Breast epithelium (tissue), 4 donors: ENCODE measurements at regions not wholly inside any gene's neighbourhood (a gene's known extent, or its start where the extent isn't known, plus 50 kb on each side); places are given as distances from the start of the nearest gene placed in this dataset.

Experiments used
- DNase-seq, 2 donors: peaks; one replicate each; pipeline ENCODE4 v3.0.0-alpha.2; 2019; ENCODE audit warnings: low spot score in 2 of 2
- H3K27ac ChIP-seq, 2 donors: fragments of 200-600 bp; sonication (generic) in 1 of 2; one replicate each; pipeline ENCODE4 v1.5.1; 2016 to 2019; ENCODE audit warnings: mild to moderate bottlenecking in 1 of 2
- H3K27me3 ChIP-seq, 2 donors: fragments of 200-600 bp; sonication (generic) in 1 of 2; one replicate each; pipeline versions ENCODE4 v1.5.1 to v1.6.0; 2017 to 2019; ENCODE audit warnings: control low read depth in 1 of 2, mild to moderate bottlenecking in 1 of 2
- H3K36me3 ChIP-seq: fragments of 200-600 bp; one replicate; pipeline ENCODE4 v1.5.1; 2019
- H3K4me1 ChIP-seq, 2 donors: fragments of 200-600 bp; sonication (generic); one replicate each; pipeline ENCODE4 v1.5.1; 2016 to 2019; ENCODE audit warnings: control low read depth in 1 of 2
- H3K4me3 ChIP-seq, 3 donors: fragments of 200-600 bp; sonication (generic); 1 replicate in 2 of 3; 2 replicates in 1 of 3; pipeline ENCODE4 v1.5.1; 2016 to 2019; ENCODE audit warnings: mild to moderate bottlenecking in 3 of 3, moderate library complexity in 2 of 3
- H3K9me3 ChIP-seq, 2 donors: fragments of 200-600 bp; sonication (generic) in 1 of 2; one replicate each; pipeline ENCODE4 v1.5.1; 2016 to 2019; ENCODE audit warnings: control low read depth in 1 of 2
- POLR2A ChIP-seq: fragments of 450-650 bp; IDR thresholded peaks from one replicate; pipeline ENCODE4 v1.6.1; 2016; ENCODE audit warnings: antibody characterized with exemption, mild to moderate bottlenecking, moderate library complexity
- POLR2AphosphoS5 ChIP-seq, 3 donors: sonication (generic); formaldehyde crosslinking; IDR thresholded peaks; one replicate each; pipeline ENCODE4 v1.6.1; 2017; ENCODE audit warnings: antibody characterized with exemption in 3 of 3
- intact Hi-C: fragments of 100-400 bp; cut with DNase I; formaldehyde crosslinking; loops from one replicate; pipeline ENCODE4 v1.15.1; 2023; ENCODE audit warnings: low total_unique reads
- TF ChIP-seq, protein P1 (sequence below), 3 donors: fragments of 450-650 bp; IDR thresholded peaks; one replicate each; pipeline ENCODE4 v1.5.1; 2016 to 2017; ENCODE audit warnings: antibody characterized with exemption in 3 of 3, mild to moderate bottlenecking in 3 of 3, moderate library complexity in 3 of 3

DNA sequence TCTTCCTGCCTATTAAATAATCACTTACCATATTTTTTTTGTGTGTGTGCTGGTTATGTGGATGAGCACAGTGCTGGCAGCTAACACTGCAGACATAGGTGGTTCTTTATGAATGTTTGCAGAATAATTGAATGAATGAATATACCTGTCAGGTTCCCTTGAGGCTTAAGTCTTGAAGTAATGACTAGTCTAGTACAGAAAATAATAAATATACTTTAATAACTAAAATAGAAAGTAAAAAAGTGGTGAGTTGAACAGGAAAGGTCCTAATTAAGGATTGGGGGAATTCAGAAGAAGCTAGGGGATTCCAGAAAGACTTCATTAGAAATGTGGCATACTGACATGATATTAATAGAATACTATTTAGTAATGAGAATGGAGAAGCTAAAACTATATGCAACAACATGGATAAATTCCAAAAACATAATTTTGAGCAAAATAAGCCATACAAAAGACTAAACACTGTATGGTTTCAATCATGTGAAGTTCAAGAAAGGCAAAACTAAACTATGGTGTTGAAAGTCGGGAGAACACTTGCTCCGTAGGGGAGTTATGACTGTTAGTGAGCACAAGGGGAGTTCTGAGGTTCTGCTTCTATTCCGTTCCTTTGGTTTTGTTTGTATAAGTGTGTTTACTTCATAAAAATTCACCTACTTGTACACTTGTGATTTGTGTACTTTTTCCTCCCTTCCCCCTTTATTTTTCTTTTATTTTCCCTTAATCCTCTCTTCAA lies 464.6 kb downstream of the MTX2 start:
- TF ChIP-seq POLR2AphosphoS5 (IDR thresholded peaks at IDR 0.05) (no peak), POLR2A (no peak)
- TF ChIP-seq, protein P1, sequence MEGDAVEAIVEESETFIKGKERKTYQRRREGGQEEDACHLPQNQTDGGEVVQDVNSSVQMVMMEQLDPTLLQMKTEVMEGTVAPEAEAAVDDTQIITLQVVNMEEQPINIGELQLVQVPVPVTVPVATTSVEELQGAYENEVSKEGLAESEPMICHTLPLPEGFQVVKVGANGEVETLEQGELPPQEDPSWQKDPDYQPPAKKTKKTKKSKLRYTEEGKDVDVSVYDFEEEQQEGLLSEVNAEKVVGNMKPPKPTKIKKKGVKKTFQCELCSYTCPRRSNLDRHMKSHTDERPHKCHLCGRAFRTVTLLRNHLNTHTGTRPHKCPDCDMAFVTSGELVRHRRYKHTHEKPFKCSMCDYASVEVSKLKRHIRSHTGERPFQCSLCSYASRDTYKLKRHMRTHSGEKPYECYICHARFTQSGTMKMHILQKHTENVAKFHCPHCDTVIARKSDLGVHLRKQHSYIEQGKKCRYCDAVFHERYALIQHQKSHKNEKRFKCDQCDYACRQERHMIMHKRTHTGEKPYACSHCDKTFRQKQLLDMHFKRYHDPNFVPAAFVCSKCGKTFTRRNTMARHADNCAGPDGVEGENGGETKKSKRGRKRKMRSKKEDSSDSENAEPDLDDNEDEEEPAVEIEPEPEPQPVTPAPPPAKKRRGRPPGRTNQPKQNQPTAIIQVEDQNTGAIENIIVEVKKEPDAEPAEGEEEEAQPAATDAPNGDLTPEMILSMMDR (IDR thresholded peaks at IDR 0.05): no peak
- Histone ChIP-seq H3K9me3 (no peaks in the 10 kb centered on the region), H3K36me3 (no peaks in the 10 kb centered on the region), H3K4me3 (no peak overlapping the region), H3K27ac (no peak overlapping the region), H3K4me1 (no peaks in the 10 kb centered on the region), H3K27me3 (no peaks in the 10 kb centered on the region)
- intact Hi-C loops: no loop called here
- no peak for DNase-seq

DNA sequence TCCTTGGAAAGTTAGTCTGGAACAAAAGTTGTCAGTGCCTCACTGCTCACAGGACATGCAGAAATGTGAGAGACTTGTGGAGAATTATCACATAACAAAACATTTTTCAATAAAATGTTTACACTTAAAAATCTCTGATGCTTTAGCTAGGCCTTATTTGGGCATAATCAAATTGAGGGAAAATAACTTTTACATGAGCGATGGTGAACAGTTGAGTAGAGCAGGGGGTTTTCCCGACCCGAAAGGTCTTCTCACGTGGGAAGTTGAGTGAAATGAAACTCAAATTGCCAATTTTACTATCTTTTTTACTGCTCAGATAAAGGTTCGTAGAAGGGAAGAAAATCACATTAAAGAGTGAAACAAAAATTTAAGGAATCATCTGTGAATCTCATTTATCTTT lies 465.6 kb downstream of the MTX2 start:
- Histone ChIP-seq H3K36me3 (no peaks in the 10 kb centered on the region), H3K4me1 (no peaks in the 10 kb centered on the region), H3K27me3 (no peaks in the 10 kb centered on the region), H3K27ac (no peak overlapping the region), H3K4me3 (no peak overlapping the region), H3K9me3 (no peaks in the 10 kb centered on the region)
- TF ChIP-seq, protein P1 (IDR thresholded peaks at IDR 0.05): no peak
- TF ChIP-seq POLR2A (no peak), POLR2AphosphoS5 (IDR thresholded peaks at IDR 0.05) (no peak)
- intact Hi-C loops: no loop called here
- no peak for DNase-seq

DNA sequence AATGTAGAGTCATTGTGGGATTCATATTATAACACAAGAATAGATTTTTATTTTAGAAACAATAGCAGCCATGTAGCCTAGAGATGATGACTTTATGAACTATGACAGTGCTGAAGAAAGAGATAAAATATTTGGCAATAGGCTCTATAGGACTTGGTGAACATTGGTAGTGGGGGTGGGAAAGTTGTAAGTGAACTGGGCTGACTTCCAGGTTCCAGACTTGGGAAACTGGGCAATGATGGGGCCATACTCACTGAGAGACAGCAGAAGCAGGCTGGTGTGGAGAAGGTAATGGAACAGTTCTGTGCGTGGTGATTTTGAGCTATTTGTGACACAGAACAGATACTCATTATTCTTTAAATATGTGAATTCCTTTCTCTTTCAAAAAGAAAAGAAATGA lies 470.3 kb upstream of the HNRNPA3 start:
- intact Hi-C loops: no loop called here
- Histone ChIP-seq H3K27ac (no peak overlapping the region), H3K9me3 (no peaks in the 10 kb centered on the region), H3K36me3 (no peaks in the 10 kb centered on the region), H3K4me1 (no peaks in the 10 kb centered on the region), H3K4me3 (no peak overlapping the region), H3K27me3 (no peaks in the 10 kb centered on the region)
- TF ChIP-seq POLR2AphosphoS5 (IDR thresholded peaks at IDR 0.05) (no peak), POLR2A (no peak)
- TF ChIP-seq, protein P1 (IDR thresholded peaks at IDR 0.05): no peak
- DNase-seq: no peak

DNA sequence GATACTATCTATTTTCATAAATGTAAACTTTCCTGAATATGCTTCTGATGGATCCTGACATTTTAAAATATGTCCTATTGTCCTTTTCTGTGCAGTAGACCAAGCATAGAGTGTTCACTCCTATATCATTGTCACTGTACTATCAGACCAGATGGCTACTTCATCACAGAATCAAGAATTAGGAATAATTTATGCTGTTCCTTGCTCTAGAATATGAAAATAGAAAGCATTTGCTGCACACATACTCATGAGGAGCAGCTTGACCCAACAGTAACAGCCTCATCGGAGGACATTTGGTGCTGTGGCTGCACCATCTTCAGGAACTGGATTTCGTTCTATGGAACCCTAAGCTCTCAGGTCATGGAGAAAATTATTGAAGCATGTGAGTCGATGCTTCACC lies 468.9 kb upstream of the HNRNPA3 start:
- no peak overlapping the region for H3K4me3 ChIP-seq
- no peaks in the 10 kb centered on the region for H3K9me3 ChIP-seq
- intact Hi-C loops: no loop called here
- no peaks in the 10 kb centered on the region for H3K4me1 ChIP-seq
- no peaks in the 10 kb centered on the region for H3K36me3 ChIP-seq
- no peak overlapping the region for H3K27ac ChIP-seq
- no peaks in the 10 kb centered on the region for H3K27me3 ChIP-seq
- TF ChIP-seq, protein P1 (IDR thresholded peaks at IDR 0.05): no peak
- no peak for TF ChIP-seq POLR2A
- TF ChIP-seq POLR2AphosphoS5 (IDR thresholded peaks at IDR 0.05): no peak
- no peak for DNase-seq

DNA sequence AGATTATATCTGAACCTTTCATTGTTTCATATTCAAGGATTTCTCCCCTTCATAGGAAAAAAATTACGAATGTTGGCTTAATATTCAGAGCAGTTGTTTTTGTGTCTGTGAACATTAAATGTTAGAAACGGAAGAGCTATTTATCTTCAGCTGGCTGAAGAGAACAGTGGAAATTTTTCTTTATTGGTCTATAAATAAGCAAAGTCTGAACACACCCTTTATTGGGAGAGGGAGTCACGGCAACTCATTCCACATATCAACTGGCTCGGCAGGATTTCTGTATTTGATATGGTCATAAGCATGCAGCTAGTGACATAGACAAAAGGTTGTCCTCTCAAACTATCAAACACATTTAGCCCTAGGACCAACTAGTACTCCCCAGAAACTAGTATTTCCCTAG lies 468.4 kb upstream of the HNRNPA3 start:
- Histone ChIP-seq H3K36me3 (no peaks in the 10 kb centered on the region), H3K4me1 (no peaks in the 10 kb centered on the region), H3K27ac (no peak overlapping the region), H3K9me3 (no peaks in the 10 kb centered on the region), H3K4me3 (no peak overlapping the region), H3K27me3 (no peaks in the 10 kb centered on the region)
- TF ChIP-seq POLR2A (no peak), POLR2AphosphoS5 (IDR thresholded peaks at IDR 0.05) (no peak)
- TF ChIP-seq, protein P1 (IDR thresholded peaks at IDR 0.05): no peak
- DNase-seq: no peak
- intact Hi-C loops: no loop called here
